NCI-H187 (cell line): ENCODE measurements at regions not wholly inside any gene's neighbourhood (a gene's known extent, or its start where the extent isn't known, plus 50 kb on each side); places are given as distances from the start of the nearest gene placed in this dataset.
"Not testable (repeated sequence)": the region's sequence is repeated elsewhere in the genome, so short reads cannot be mapped to it uniquely, and the experiment has no call there.

Experiments used
- DNase-seq, 2 experiments: peaks; one replicate each; lab custom pipeline; 2025; lab: John Stamatoyannopoulos, UW

- no peak for DNase-seq
Measured at GRCh38 chr12:33589576-33590114, 150.0 kb upstream of the SYT10 start.

GRCh38 chr12:33593753-33594152 lies 154.1 kb upstream of the SYT10 start:
- DNase-seq, result no peak

GRCh38 chr12:33596061-33596460 lies 156.4 kb upstream of the SYT10 start:
- DNase-seq, result no peak

- DNase-seq, result no peak
Measured at GRCh38 chr12:33596814-33597213, 157.2 kb upstream of the SYT10 start.

GRCh38 chr12:33602515-33602914 lies 162.9 kb upstream of the SYT10 start:
- DNase-seq, result no peak

- DNase-seq, result no peak
Measured at GRCh38 chr12:33605757-33606156, 166.1 kb upstream of the SYT10 start.

- no peak for DNase-seq
Measured at GRCh38 chr12:33609910-33610309, 170.3 kb upstream of the SYT10 start.

GRCh38 chr12:33614630-33615029 lies 175.0 kb upstream of the SYT10 start:
- no peak for DNase-seq

GRCh38 chr12:33617218-33617617 lies 177.6 kb upstream of the SYT10 start:
- no peak for DNase-seq

GRCh38 chr12:33628087-33628486 lies 188.5 kb upstream of the SYT10 start:
- no peak for DNase-seq

- DNase-seq, result no peak
Measured at GRCh38 chr12:33634544-33634943, 194.9 kb upstream of the SYT10 start.

- not testable (repeated sequence) for DNase-seq
Measured at GRCh38 chr12:33636930-33637329, 197.3 kb upstream of the SYT10 start.

- DNase-seq, result no peak
Measured at GRCh38 chr12:33639975-33640374, 200.4 kb upstream of the SYT10 start.

GRCh38 chr12:33649992-33650391 lies 210.4 kb upstream of the SYT10 start:
- DNase-seq, result no peak

- DNase-seq, result no peak
Measured at GRCh38 chr12:33650832-33651231, 211.2 kb upstream of the SYT10 start.

GRCh38 chr12:33653362-33653761 lies 213.7 kb upstream of the SYT10 start:
- no peak for DNase-seq

- DNase-seq, result no peak
Measured at GRCh38 chr12:33654313-33654712, 214.7 kb upstream of the SYT10 start.

GRCh38 chr12:33663000-33663654 lies 223.5 kb upstream of the SYT10 start:
- no peak for DNase-seq

- no peak for DNase-seq
Measured at GRCh38 chr12:33669349-33669748, 229.7 kb upstream of the SYT10 start.

- no peak for DNase-seq
Measured at GRCh38 chr12:33670284-33670683, 230.7 kb upstream of the SYT10 start.

- DNase-seq, result no peak
Measured at GRCh38 chr12:33671676-33672075, 232.1 kb upstream of the SYT10 start.

GRCh38 chr12:33672836-33673577 lies 233.4 kb upstream of the SYT10 start:
- DNase-seq, result no peak

- DNase-seq, result no peak
Measured at GRCh38 chr12:33676866-33677265, 237.2 kb upstream of the SYT10 start.
